ENCODE measurements at regions not wholly inside any gene's neighbourhood (a gene's known extent, or its start where the extent isn't known, plus 50 kb on each side); places are given as distances from the start of the nearest gene placed in this dataset.

GRCh38 chr13:59299584-59299983 is 864.1 kb downstream of the DIAPH3 start:
- Histone ChIP-seq H3K4me3 (no peak overlapping the region), H3K9me3 (ENCODE audit: low read depth) (no peaks in the 10 kb centered on the region), H3K4me2 (no peak overlapping the region), H4K20me1 (ENCODE audit: insufficient read depth, poor library complexity, severe bottlenecking) (no peaks in the 10 kb centered on the region), H3K27me3 (no peaks in the 10 kb centered on the region), H3K36me3 (replicated peaks; ENCODE audit: insufficient read depth, low read depth) (no peaks in the 10 kb centered on the region), H3K27ac (no peak overlapping the region), H3K79me2 (no peaks in the 10 kb centered on the region), H2AFZ (no peak overlapping the region), H3K4me1 (ENCODE audit: insufficient read depth) (no peaks in the 10 kb centered on the region), H3K9me2 (replicated peaks; ENCODE audit: insufficient read depth) (no peaks in the 10 kb centered on the region)
- no peak for DNase-seq (ENCODE audit: low spot score)
- 96% methylated on average over 1 of the region's 1 CpG for WGBS (ENCODE audit: low lambda C conversion rate, missing lambda C conversion rate)
- TF ChIP-seq EZH2 (IDR thresholded peaks at IDR 0.05; ENCODE audit: borderline replicate concordance), result no peak
- TF ChIP-seq CTCF (IDR thresholded peaks at IDR 0.05; ENCODE audit: poor library complexity), result no peak
- TF ChIP-seq EZH2phosphoT487 (IDR thresholded peaks at IDR 0.05; ENCODE audit: low read depth, severe bottlenecking, unreplicated experiment), result no peak

- Histone ChIP-seq H4K20me1 (ENCODE audit: insufficient read depth, poor library complexity, severe bottlenecking) (no peaks in the 10 kb centered on the region), H3K4me3 (no peak overlapping the region), H2AFZ (no peak overlapping the region), H3K4me1 (ENCODE audit: insufficient read depth) (no peaks in the 10 kb centered on the region), H3K36me3 (replicated peaks; ENCODE audit: insufficient read depth, low read depth) (no peaks in the 10 kb centered on the region), H3K27ac (no peak overlapping the region), H3K9me3 (ENCODE audit: low read depth) (no peaks in the 10 kb centered on the region), H3K4me2 (no peak overlapping the region), H3K27me3 (no peaks in the 10 kb centered on the region), H3K79me2 (no peaks in the 10 kb centered on the region), H3K9me2 (replicated peaks; ENCODE audit: insufficient read depth) (no peaks in the 10 kb centered on the region)
- DNase-seq (ENCODE audit: low spot score), result no peak
- TF ChIP-seq EZH2phosphoT487 (IDR thresholded peaks at IDR 0.05; ENCODE audit: low read depth, severe bottlenecking, unreplicated experiment) (no peak), CTCF (IDR thresholded peaks at IDR 0.05; ENCODE audit: poor library complexity) (no peak), EZH2 (IDR thresholded peaks at IDR 0.05; ENCODE audit: borderline replicate concordance) (no peak)
- 87% methylated on average over 9 of the region's 9 CpGs for WGBS (ENCODE audit: low lambda C conversion rate, missing lambda C conversion rate)
Observed at GRCh38 chr13:59300355-59301173, 863.2 kb downstream of the DIAPH3 start.

- no peak overlapping the region for H3K27ac ChIP-seq
- TF ChIP-seq EZH2phosphoT487 (IDR thresholded peaks at IDR 0.05; ENCODE audit: low read depth, severe bottlenecking, unreplicated experiment) (no peak), CTCF (IDR thresholded peaks at IDR 0.05; ENCODE audit: poor library complexity) (no peak), EZH2 (IDR thresholded peaks at IDR 0.05; ENCODE audit: borderline replicate concordance) (no peak)
- no peaks in the 10 kb centered on the region for H3K4me1 ChIP-seq (ENCODE audit: insufficient read depth)
- no peaks in the 10 kb centered on the region for H3K36me3 ChIP-seq (replicated peaks; ENCODE audit: insufficient read depth, low read depth)
- no peak overlapping the region for H3K4me2 ChIP-seq
- no peaks in the 10 kb centered on the region for H3K9me3 ChIP-seq (ENCODE audit: low read depth)
- H2AFZ ChIP-seq, result no peak overlapping the region
- no peak for DNase-seq (ENCODE audit: low spot score)
- 87% methylated on average over 2 of the region's 2 CpGs for WGBS (ENCODE audit: low lambda C conversion rate, missing lambda C conversion rate)
- no peak overlapping the region for H3K4me3 ChIP-seq
- no peaks in the 10 kb centered on the region for H3K79me2 ChIP-seq
- H4K20me1 ChIP-seq (ENCODE audit: insufficient read depth, poor library complexity, severe bottlenecking), result no peaks in the 10 kb centered on the region
- H3K27me3 ChIP-seq, result no peaks in the 10 kb centered on the region
- H3K9me2 ChIP-seq (replicated peaks; ENCODE audit: insufficient read depth), result no peaks in the 10 kb centered on the region
Observed at GRCh38 chr13:59301174-59301567, 862.6 kb downstream of the DIAPH3 start.

Data from hepatocyte (in vitro differentiated cells).